Activated naive CD8-positive, alpha-beta T cell treated with anti-CD3 and anti-CD28 coated beads, Interleukin-2, amount 50 U/mL, for 24 hours (primary cell): ENCODE measurements at regions not wholly inside any gene's neighbourhood (a gene's known extent, or its start where the extent isn't known, plus 50 kb on each side); places are given as distances from the start of the nearest gene placed in this dataset.

Experiments
- ATAC-seq: fragments of 150-1000 bp; cut with Tn5 transposase; one replicate; pipeline ENCODE4 v1.10.0; 2021
- DNase-seq: peaks from one replicate; pipeline ENCODE4 v3.0.0; 2021
- H3K27ac Mint-ChIP-seq: one replicate; pipeline ENCODE4 v1.8.0; 2021; ENCODE audit warnings: mild to moderate bottlenecking, mixed read lengths
- H3K27me3 Mint-ChIP-seq: one replicate; pipeline ENCODE4 v1.8.0; 2021; ENCODE audit warnings: mixed read lengths
- H3K36me3 Mint-ChIP-seq: one replicate; pipeline ENCODE4 v1.8.0; 2021; ENCODE audit warnings: low read depth, mixed read lengths
- H3K4me1 Mint-ChIP-seq: one replicate; pipeline ENCODE4 v1.8.0; 2021; ENCODE audit warnings: mixed read lengths
- H3K4me3 Mint-ChIP-seq: one replicate; pipeline ENCODE4 v1.8.0; 2021; ENCODE audit warnings: mild to moderate bottlenecking, moderate library complexity, mixed read lengths
- H3K9me3 Mint-ChIP-seq: one replicate; pipeline ENCODE4 v1.8.0; 2021; ENCODE audit warnings: mixed read lengths

GRCh38 chr4:162443510-162443909 lies 279.7 kb upstream of the FSTL5 start:
- Mint-ChIP-seq H3K27me3 (no peaks in the 10 kb centered on the region), H3K4me1 (no peaks in the 10 kb centered on the region), H3K36me3 (no peaks in the 10 kb centered on the region), H3K4me3 (no peak overlapping the region), H3K9me3 (peaks cover 4% of the 10 kb centered on the region), H3K27ac (no peak overlapping the region)
- ATAC-seq (no peak), DNase-seq (no peak)

DNA sequence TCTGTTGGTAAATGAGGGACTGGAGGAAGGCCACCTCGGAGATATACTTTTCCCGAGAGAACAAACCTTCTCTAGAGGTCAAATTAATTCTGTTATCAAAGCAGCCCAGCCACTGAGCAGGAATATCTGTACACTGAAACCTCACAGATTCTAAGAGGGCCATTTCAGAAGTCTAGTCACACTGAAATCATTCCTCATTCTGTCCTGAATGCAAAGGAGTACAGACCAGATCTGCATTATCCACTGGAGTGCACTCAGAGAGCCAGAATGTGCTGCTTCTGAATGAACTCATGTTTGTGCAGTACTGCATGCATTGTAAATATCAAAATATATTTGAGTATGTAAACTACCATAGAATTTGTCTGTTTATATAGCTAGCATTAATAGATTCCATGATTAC lies 278.3 kb upstream of the FSTL5 start:
- peaks cover 4% of the 10 kb centered on the region for H3K9me3 Mint-ChIP-seq
- no peak overlapping the region for H3K4me3 Mint-ChIP-seq
- no peaks in the 10 kb centered on the region for H3K4me1 Mint-ChIP-seq
- H3K36me3 Mint-ChIP-seq, result no peaks in the 10 kb centered on the region
- ATAC-seq (no peak), DNase-seq (no peak)
- H3K27ac Mint-ChIP-seq, result no peak overlapping the region
- H3K27me3 Mint-ChIP-seq, result no peaks in the 10 kb centered on the region

- Mint-ChIP-seq H3K4me1 (no peaks in the 10 kb centered on the region), H3K9me3 (peaks cover 10% of the 10 kb centered on the region), H3K36me3 (no peaks in the 10 kb centered on the region), H3K27me3 (no peaks in the 10 kb centered on the region), H3K4me3 (no peak overlapping the region), H3K27ac (no peak overlapping the region)
- ATAC-seq (no peak), DNase-seq (no peak)
Measured at GRCh38 chr4:162422312-162422711, 258.5 kb upstream of the FSTL5 start.

DNA sequence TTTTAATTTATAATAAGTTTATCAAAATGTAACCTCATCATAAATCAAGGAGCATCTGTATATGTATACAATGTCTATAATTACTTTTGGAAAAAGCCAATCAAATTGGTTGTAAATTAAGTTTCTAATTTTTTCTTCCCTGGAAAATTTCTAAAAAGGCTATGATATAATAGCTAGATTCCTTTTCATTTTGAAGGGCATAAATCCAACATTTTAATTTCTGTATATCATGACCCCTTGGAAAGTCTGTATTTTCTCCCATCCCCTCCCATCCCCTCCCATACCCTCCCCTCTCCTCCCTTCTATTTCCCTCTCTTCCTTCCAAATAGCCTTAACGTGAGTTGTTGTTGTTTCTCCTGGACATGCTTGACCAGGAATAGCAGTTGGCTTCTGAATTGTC lies 247.1 kb upstream of the FSTL5 start:
- H3K36me3 Mint-ChIP-seq, result no peaks in the 10 kb centered on the region

DNA sequence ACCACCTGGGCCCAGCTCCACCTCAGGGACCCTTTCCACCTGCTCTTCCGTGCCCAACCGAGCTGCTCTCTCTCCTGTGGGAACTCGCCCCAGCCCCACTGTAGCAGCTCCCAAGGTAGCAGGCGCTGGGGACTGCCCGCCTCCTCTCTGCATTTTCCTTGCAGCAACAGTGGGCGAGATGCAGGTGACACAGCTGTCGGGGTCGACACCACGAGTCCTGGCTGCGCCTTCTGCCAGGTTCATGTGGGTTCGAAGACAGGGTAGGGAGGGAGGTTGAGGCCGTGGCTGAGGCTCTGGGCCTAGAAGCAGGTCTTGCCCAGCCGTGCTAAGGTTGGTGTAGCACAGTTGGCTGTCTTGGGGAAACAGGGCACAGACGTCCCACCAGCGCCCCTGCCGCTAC lies 245.2 kb upstream of the FSTL5 start:
- H3K27me3 Mint-ChIP-seq, result no peaks in the 10 kb centered on the region
- ATAC-seq, result no peak
- no peaks in the 10 kb centered on the region for H3K36me3 Mint-ChIP-seq
- H3K4me3 Mint-ChIP-seq, result no peak overlapping the region
- no peak for DNase-seq
- H3K4me1 Mint-ChIP-seq, result no peaks in the 10 kb centered on the region
- no peak overlapping the region for H3K27ac Mint-ChIP-seq
- H3K9me3 Mint-ChIP-seq, result no peaks in the 10 kb centered on the region

More for the DNA sequence above, 247.1 kb upstream of the FSTL5 start:
- Mint-ChIP-seq H3K9me3 (no peaks in the 10 kb centered on the region), H3K4me1 (no peaks in the 10 kb centered on the region), H3K27ac (no peak overlapping the region), H3K27me3 (no peaks in the 10 kb centered on the region), H3K4me3 (no peak overlapping the region)
- DNase-seq, result no peak
- ATAC-seq, result no peak

GRCh38 chr4:162408309-162408708 lies 244.5 kb upstream of the FSTL5 start:
- Mint-ChIP-seq H3K4me1 (no peaks in the 10 kb centered on the region), H3K9me3 (no peaks in the 10 kb centered on the region), H3K36me3 (no peaks in the 10 kb centered on the region), H3K4me3 (no peak overlapping the region), H3K27me3 (no peaks in the 10 kb centered on the region), H3K27ac (no peak overlapping the region)
- DNase-seq (no peak), ATAC-seq (no peak)

- H3K27me3 Mint-ChIP-seq, result no peaks in the 10 kb centered on the region
- H3K4me1 Mint-ChIP-seq, result no peaks in the 10 kb centered on the region
- no peaks in the 10 kb centered on the region for H3K36me3 Mint-ChIP-seq
- no peak for DNase-seq
- no peak overlapping the region for H3K27ac Mint-ChIP-seq
- no peak overlapping the region for H3K4me3 Mint-ChIP-seq
- ATAC-seq, result no peak
- no peaks in the 10 kb centered on the region for H3K9me3 Mint-ChIP-seq
Measured at GRCh38 chr4:162406637-162407365, 243.0 kb upstream of the FSTL5 start.

- peaks cover 7% of the 10 kb centered on the region for H3K9me3 Mint-ChIP-seq
- no peak for DNase-seq
- no peaks in the 10 kb centered on the region for H3K27me3 Mint-ChIP-seq
- H3K36me3 Mint-ChIP-seq, result no peaks in the 10 kb centered on the region
- H3K4me3 Mint-ChIP-seq, result no peak overlapping the region
- no peak overlapping the region for H3K27ac Mint-ChIP-seq
- ATAC-seq, result no peak
- H3K4me1 Mint-ChIP-seq, result no peaks in the 10 kb centered on the region
Measured at GRCh38 chr4:162403932-162404331, 240.1 kb upstream of the FSTL5 start.

- Mint-ChIP-seq H3K36me3 (no peaks in the 10 kb centered on the region), H3K9me3 (peaks cover 7% of the 10 kb centered on the region), H3K27ac (no peak overlapping the region), H3K4me3 (no peak overlapping the region), H3K4me1 (no peaks in the 10 kb centered on the region), H3K27me3 (no peaks in the 10 kb centered on the region)
- DNase-seq (no peak), ATAC-seq (no peak)
Measured at GRCh38 chr4:162403419-162403818, 239.6 kb upstream of the FSTL5 start.

GRCh38 chr4:162401021-162401420 lies 237.2 kb upstream of the FSTL5 start:
- H3K36me3 Mint-ChIP-seq, result no peaks in the 10 kb centered on the region
- no peak overlapping the region for H3K4me3 Mint-ChIP-seq
- DNase-seq (no peak), ATAC-seq (no peak)
- H3K9me3 Mint-ChIP-seq, result peaks cover 7% of the 10 kb centered on the region
- no peaks in the 10 kb centered on the region for H3K27me3 Mint-ChIP-seq
- H3K27ac Mint-ChIP-seq, result no peak overlapping the region
- no peaks in the 10 kb centered on the region for H3K4me1 Mint-ChIP-seq

DNA sequence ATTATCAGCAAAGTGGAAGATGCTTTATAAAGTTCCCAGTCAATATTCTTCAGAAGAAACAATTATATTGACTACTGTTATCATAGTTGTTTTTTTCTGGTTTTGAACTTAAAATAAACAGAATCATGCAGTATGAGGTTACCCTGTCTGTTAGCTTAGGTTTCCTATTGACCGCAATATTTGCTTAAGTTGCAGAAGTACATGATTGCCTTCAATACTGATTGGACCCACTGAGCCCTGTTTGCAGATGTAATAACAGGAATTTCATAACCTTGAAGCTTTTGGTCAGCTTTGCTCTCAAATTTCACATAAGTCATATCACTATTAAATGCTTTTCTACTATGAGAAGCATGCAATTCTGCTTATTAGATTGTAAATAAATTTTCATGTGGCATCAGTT lies 229.1 kb upstream of the FSTL5 start:
- Mint-ChIP-seq H3K9me3 (no peaks in the 10 kb centered on the region), H3K36me3 (no peaks in the 10 kb centered on the region), H3K4me1 (no peaks in the 10 kb centered on the region), H3K27ac (no peak overlapping the region), H3K27me3 (no peaks in the 10 kb centered on the region), H3K4me3 (no peak overlapping the region)
- ATAC-seq (no peak), DNase-seq (no peak)

DNA sequence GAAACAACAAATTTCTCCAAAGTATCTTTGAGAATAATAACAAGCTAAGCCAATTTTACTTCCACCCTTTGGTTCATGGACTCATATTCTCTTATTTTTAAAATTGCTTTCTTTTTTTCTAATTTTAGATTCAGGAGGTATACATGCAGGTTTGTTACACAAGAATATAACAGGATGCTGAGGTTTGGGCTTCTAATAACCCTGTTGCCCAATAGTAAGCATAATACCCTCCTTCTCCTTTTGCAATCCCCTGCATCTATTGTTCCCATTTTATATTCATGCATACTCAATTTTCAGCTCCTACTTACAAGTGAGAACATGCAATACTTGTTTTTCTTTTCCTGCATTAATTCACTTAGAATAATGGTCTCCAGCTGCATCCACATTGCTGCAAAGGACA lies 202.3 kb upstream of the FSTL5 start:
- no peak overlapping the region for H3K27ac Mint-ChIP-seq
- no peak for ATAC-seq

DNA sequence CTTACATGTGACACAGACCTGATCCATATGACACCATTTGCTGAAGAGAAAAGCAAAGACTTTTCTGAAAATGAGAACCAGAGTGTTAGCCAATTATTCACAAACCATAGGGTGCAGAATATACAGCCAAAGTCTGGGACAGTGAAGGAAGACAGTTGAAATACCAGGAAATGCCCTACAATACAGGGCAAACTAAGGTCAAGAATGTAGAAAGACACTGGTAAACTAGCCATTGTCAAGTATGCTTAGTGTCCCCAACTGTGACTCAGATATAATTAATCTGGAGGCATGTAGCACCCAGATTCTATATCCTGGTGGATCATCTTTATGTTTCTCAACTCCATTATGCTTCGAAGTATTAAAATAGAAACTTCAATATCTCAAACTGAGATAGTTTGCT lies 200.9 kb upstream of the FSTL5 start:
- H3K9me3 Mint-ChIP-seq, result peaks cover 4% of the 10 kb centered on the region
- H3K27ac Mint-ChIP-seq, result no peak overlapping the region
- no peaks in the 10 kb centered on the region for H3K36me3 Mint-ChIP-seq
- DNase-seq (no peak), ATAC-seq (no peak)
- no peaks in the 10 kb centered on the region for H3K27me3 Mint-ChIP-seq
- no peak overlapping the region for H3K4me3 Mint-ChIP-seq
- no peaks in the 10 kb centered on the region for H3K4me1 Mint-ChIP-seq

More for the DNA sequence above, 202.3 kb upstream of the FSTL5 start:
- no peak overlapping the region for H3K4me3 Mint-ChIP-seq
- H3K9me3 Mint-ChIP-seq, result no peaks in the 10 kb centered on the region
- H3K4me1 Mint-ChIP-seq, result no peaks in the 10 kb centered on the region
- H3K36me3 Mint-ChIP-seq, result no peaks in the 10 kb centered on the region
- H3K27me3 Mint-ChIP-seq, result no peaks in the 10 kb centered on the region
- DNase-seq, result no peak

- H3K4me1 Mint-ChIP-seq, result no peaks in the 10 kb centered on the region
- H3K9me3 Mint-ChIP-seq, result peaks cover 4% of the 10 kb centered on the region
- H3K27me3 Mint-ChIP-seq, result no peaks in the 10 kb centered on the region
- H3K27ac Mint-ChIP-seq, result no peak overlapping the region
- no peak overlapping the region for H3K4me3 Mint-ChIP-seq
- ATAC-seq, result no peak
- no peaks in the 10 kb centered on the region for H3K36me3 Mint-ChIP-seq
- DNase-seq, result no peak
Measured at GRCh38 chr4:162360369-162361149, 196.8 kb upstream of the FSTL5 start.

DNA sequence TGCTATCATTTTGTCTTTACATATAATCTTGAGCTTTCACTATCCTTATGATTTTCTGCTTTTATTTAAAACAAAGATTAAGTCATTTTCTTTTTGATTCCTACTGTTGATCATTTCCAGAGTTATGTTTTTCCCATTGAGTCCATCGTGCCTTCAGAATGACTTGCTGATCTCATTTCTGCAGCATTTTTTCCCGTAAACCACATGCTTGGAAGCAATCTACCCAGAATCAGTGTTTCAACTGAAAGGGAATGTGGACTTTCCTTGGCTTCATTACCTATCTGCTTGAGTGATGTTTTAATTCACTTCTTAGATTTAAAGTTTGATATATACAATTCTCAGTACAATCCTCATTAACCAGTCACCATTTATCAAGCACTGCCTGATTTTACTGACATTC lies 192.4 kb upstream of the FSTL5 start:
- H3K4me3 Mint-ChIP-seq, result no peak overlapping the region
- no peak for ATAC-seq
- no peaks in the 10 kb centered on the region for H3K27me3 Mint-ChIP-seq
- no peak overlapping the region for H3K27ac Mint-ChIP-seq
- H3K36me3 Mint-ChIP-seq, result no peaks in the 10 kb centered on the region
- DNase-seq, result no peak
- peaks cover 8% of the 10 kb centered on the region for H3K9me3 Mint-ChIP-seq
- H3K4me1 Mint-ChIP-seq, result no peaks in the 10 kb centered on the region
